HG03103 (cell line): ENCODE measurements at regions not wholly inside any gene's neighbourhood (a gene's known extent, or its start where the extent isn't known, plus 50 kb on each side); places are given as distances from the start of the nearest gene placed in this dataset.
A peak's percentile ranks its signal among the peaks of the same experiment; 100 is the strongest.
"Not testable (repeated sequence)": the region's sequence is repeated elsewhere in the genome, so short reads cannot be mapped to it uniquely, and the experiment has no call there.

Source experiments
- ATAC-seq: cut with Tn5 transposase; IDR thresholded peaks from one replicate; pipeline ENCODE4 v1.9.1; 2021; ENCODE audit warnings: low read depth; ENCODE audit not compliant: unreplicated experiment

DNA sequence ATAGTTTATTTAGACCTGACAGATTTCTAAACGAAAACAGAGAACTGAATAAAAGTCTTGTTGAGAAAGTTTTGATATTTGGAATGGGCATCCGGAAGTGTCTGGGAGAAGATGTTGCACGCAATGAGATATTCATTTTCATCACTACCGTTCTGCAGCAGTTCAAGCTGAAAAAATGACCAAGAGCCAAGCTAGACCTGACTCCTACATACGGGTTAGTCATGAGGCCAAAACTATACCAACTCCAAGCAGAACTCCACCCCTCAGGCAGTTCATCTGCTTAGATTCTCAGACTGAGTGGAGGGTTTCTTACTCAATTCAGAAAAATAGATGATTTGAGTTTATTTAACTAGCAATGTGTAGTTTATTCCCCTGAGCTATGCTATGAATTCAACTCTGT lies 95.4 kb upstream of the ANXA1 start:
- ATAC-seq, result no peak

- ATAC-seq, result no peak
Observed at GRCh38 chr9:73054091-73054490, 97.6 kb upstream of the ANXA1 start.

DNA sequence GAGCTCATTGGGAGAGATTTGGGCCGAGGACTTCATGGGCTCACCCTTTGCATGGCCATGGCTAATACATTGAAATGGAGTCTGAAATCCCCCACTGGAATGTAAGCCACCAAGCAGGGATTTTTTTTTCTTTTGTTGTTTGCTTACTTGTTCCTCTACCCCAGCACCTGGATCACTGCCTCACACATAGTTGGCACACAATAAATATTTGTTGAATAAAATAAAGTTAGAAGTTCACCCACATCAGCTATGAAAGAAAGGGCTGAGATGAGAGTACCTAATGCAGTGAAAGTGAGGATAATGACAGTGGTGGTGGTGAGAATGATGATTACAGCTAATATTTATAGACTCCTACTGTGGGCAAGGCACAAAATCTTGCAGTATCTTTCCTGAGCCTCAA lies 98.1 kb upstream of the ANXA1 start:
- ATAC-seq, result no peak

- no peak for ATAC-seq
Observed at GRCh38 chr9:73050887-73051550, 98.2 kb upstream of the ALDH1A1 start.

DNA sequence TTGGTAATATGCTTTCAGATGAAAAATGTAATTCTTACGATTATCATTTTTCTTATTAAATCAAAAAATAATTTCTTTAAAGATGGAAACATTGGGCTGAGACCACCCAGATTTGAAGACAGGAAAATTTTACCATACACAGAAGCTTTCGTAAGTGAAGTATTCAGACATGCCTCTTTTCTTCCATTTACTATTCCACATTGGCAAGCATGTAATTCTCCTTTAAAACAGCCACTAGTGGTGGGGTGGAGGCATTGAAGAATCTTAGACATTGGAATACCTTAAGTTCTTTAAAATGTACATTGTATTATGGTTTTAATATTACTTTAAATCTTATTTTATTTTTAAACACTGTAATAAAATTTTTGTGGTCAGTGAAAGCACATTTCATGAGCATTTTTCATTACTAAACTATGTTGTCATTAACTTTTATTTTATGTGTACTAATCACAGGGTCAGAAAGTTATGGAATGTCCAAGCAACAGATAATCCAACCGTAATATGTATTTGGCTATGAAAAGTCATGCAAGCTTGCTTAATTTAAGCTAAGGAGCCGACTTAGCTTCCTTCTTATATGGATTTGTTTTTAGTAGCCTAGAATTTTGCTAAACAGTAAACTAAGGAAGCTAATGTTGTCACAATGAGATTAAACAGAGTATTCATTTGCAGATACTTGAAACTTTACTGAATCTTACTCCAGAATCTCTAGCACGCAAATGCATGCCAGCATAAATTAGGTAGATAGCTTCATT lies 97.4 kb upstream of the ALDH1A1 start:
- no peak for ATAC-seq

GRCh38 chr9:73049280-73049679 lies 96.4 kb upstream of the ALDH1A1 start:
- ATAC-seq, result no peak

DNA sequence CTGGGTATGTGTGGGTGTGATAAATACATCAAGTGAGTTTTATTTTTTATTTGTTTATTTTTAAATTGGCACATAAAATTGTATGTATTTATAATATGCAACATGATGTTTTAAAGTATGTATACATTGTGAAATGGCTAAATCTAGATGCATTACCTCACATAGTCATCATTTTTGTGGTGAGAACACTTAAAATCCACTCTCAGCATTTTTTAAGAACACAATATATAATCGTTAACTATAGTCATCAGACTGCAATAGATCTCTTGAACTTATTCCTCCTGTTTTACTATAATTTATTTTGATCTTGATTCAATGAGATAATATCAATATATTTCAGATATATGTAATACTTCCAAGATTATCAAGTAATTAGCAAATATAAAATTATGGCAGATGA lies 93.9 kb upstream of the ALDH1A1 start:
- no peak for ATAC-seq

GRCh38 chr9:73044776-73045175 lies 91.9 kb upstream of the ALDH1A1 start:
- ATAC-seq, result not testable (repeated sequence)

- no peak for ATAC-seq
Observed at GRCh38 chr9:73042155-73042554, 89.3 kb upstream of the ALDH1A1 start.

- ATAC-seq, result no peak
Observed at GRCh38 chr9:73039271-73040263, 86.7 kb upstream of the ALDH1A1 start.

GRCh38 chr9:73038613-73039012 lies 85.8 kb upstream of the ALDH1A1 start:
- no peak for ATAC-seq

DNA sequence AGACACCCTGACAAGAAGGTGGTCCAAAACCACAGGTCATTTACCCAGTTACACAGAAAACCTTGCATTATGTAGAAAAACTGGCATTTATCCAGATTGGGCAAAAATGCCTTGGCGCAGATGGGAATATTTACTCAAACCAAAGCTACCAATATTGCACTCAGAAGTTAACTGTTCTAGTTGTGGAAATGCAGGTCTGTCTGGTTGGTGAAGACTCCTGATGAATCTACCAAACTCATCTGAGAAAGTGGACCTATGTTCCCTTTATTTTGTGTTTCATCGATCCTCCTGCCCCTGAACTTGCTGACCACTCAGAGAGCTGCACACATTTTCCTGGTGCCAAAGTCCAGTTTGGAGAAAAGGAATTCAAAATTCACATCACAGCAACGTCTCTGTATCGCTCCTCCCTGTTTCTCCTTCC lies 85.2 kb upstream of the ALDH1A1 start:
- no peak for ATAC-seq

DNA sequence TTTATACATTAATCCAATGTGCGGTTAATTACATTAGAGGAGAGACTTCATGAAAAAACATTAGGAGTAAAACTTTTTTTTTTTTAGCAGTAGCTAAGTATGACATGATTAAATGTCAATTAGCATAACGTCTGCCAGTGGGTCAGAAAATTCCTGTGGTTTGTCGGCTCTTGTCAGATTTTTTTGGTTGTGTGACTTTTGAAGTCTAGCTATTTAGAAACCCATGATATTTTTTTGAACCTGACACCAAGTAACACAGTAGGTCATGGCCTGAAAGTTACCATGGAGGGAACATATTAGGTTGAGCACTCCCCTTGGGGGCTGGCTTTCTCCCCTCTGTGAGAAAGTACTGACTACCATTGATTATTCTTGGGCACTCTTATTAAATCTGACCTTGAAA lies 84.8 kb upstream of the ALDH1A1 start:
- no peak for ATAC-seq

- no peak for ATAC-seq
Observed at GRCh38 chr9:73034962-73035361, 82.1 kb upstream of the ALDH1A1 start.

- no peak for ATAC-seq
Observed at GRCh38 chr9:73031350-73031749, 78.5 kb upstream of the ALDH1A1 start.

GRCh38 chr9:73030370-73031030 lies 77.6 kb upstream of the ALDH1A1 start:
- no peak for ATAC-seq

DNA sequence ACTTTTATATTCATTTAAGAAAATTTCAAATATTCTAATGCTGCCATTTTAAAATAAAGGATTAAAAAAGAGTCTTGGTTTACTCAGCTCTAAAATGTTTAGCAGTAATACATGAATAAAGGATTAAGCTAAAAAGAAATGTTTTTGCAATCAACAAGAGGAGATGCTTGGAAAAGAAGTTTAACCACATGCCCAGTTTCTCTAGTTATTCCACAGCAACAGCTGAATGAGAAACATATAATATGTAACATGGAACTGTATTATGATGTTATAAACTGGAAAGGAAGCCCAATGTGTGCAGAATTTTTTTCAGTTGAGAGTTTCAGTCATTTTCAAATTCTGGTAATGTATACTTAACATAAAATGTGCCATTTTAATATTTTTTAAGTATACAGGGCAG lies 76.5 kb upstream of the ALDH1A1 start:
- ATAC-seq, result no peak

DNA sequence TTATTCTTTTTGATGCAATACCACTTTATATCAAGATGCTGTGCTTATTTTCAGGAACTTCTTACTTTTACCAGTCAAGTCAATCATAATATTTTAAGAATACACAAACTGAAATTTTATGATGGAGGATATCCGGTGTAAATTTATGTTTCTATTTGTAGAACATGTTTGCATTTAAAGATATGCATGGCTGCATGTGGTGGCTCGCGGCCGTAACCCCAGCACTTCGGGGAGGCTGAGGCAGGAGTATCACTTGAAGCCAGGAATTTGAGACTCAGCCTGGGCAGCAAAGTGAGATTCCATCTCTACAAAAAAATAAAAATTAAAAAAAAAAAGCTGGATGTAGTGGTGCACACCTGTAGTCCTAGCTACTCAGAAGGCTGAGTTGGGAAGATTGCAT lies 73.5 kb upstream of the ALDH1A1 start:
- ATAC-seq, result no peak

- no peak for ATAC-seq
Observed at GRCh38 chr9:73024601-73025034, 71.8 kb upstream of the ALDH1A1 start.

GRCh38 chr9:73023025-73023541 lies 70.2 kb upstream of the ALDH1A1 start:
- peak; percentile 58 for ATAC-seq
